ENCODE measurements at regions not wholly inside any gene's neighbourhood (a gene's known extent, or its start where the extent isn't known, plus 50 kb on each side); places are given as distances from the start of the nearest gene placed in this dataset.

DNA sequence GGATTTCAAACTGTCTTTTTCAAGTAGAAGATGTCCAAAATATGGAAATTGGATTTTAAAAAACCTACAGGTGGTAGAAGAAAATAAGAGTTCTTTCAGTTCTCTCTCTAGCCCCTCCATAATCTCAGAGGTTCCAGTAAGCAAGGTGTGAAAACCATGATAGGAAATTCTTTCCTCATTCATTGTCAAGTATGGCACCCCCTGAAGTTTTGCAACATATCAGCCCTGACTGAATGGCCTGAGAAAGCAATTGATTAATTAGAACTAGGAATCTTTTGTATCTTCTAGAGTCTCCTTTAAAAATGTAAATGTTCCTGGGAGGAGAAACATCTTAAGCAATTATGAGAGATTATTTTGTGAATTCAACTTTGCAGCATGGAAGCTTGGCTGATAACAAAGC lies 198.7 kb upstream of the STXBP5 start:
- TF ChIP-seq, protein P1, sequence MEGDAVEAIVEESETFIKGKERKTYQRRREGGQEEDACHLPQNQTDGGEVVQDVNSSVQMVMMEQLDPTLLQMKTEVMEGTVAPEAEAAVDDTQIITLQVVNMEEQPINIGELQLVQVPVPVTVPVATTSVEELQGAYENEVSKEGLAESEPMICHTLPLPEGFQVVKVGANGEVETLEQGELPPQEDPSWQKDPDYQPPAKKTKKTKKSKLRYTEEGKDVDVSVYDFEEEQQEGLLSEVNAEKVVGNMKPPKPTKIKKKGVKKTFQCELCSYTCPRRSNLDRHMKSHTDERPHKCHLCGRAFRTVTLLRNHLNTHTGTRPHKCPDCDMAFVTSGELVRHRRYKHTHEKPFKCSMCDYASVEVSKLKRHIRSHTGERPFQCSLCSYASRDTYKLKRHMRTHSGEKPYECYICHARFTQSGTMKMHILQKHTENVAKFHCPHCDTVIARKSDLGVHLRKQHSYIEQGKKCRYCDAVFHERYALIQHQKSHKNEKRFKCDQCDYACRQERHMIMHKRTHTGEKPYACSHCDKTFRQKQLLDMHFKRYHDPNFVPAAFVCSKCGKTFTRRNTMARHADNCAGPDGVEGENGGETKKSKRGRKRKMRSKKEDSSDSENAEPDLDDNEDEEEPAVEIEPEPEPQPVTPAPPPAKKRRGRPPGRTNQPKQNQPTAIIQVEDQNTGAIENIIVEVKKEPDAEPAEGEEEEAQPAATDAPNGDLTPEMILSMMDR (IDR thresholded peaks at IDR 0.05; ENCODE audit: unreplicated experiment) = peak; percentile 56
- peaks cover 1% of the 10 kb centered on the region for H3K27me3 Mint-ChIP-seq (ENCODE audit: unreplicated experiment)
- H3K36me3 Mint-ChIP-seq (ENCODE audit: low read depth, unreplicated experiment) = no peaks in the 10 kb centered on the region
- no peak for DNase-seq (ENCODE audit: low spot score)
- no peaks in the 10 kb centered on the region for H3K9me3 Mint-ChIP-seq (ENCODE audit: unreplicated experiment)
- no peak overlapping the region for H3K27ac Mint-ChIP-seq (ENCODE audit: unreplicated experiment)
- H3K4me1 Mint-ChIP-seq (ENCODE audit: unreplicated experiment) = peaks cover 3% of the 10 kb centered on the region
- no peak overlapping the region for H3K4me3 Mint-ChIP-seq (ENCODE audit: unreplicated experiment)

DNA sequence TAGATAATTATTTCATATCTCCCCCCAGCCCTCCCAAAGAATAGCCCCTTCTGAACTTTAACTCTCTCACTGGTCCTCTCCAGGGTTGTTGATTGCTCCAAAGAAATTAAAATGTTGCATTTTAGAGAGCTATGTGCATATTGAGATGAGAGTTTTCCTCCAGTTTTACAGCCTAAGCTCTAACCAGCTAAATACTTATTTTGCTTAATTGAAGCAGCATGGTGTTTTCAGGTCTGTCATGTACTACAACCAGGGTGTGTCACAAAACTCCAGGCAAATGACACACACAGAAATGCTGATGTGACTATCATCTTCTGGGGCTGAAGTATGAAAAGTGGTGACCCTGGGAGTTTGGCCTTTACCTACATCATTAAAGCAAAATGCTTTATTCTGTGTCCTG lies 196.8 kb upstream of the STXBP5 start:
- Mint-ChIP-seq H3K27ac (ENCODE audit: unreplicated experiment) (no peak overlapping the region), H3K9me3 (ENCODE audit: unreplicated experiment) (no peaks in the 10 kb centered on the region), H3K4me3 (ENCODE audit: unreplicated experiment) (no peak overlapping the region), H3K36me3 (ENCODE audit: low read depth, unreplicated experiment) (no peaks in the 10 kb centered on the region), H3K4me1 (ENCODE audit: unreplicated experiment) (no peaks in the 10 kb centered on the region), H3K27me3 (ENCODE audit: unreplicated experiment) (peaks cover 1% of the 10 kb centered on the region)
- DNase-seq (ENCODE audit: low spot score) = no peak
- TF ChIP-seq, protein P1 (IDR thresholded peaks at IDR 0.05; ENCODE audit: unreplicated experiment) = no peak

DNA sequence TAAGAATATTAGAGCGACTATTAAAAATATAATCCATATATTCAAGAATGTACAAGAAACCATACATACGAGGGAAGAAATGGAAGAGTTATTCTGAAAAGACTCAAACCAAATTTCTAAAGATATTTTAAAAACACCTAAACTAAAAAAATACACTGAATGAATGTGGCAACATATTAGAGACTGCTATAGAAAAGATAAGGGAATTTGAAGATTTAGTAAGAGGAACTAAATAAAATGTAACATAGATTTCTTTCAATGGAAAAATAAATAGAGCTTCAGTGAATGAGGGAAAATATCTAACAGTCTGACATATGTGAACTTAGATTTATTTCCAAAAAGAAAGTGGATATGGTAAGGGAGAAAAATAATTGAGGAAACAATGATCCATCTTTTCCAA lies 194.9 kb upstream of the STXBP5 start:
- no peak overlapping the region for H3K27ac Mint-ChIP-seq (ENCODE audit: unreplicated experiment)
- H3K27me3 Mint-ChIP-seq (ENCODE audit: unreplicated experiment) = no peaks in the 10 kb centered on the region
- H3K36me3 Mint-ChIP-seq (ENCODE audit: low read depth, unreplicated experiment) = no peaks in the 10 kb centered on the region
- TF ChIP-seq, protein P1 (IDR thresholded peaks at IDR 0.05; ENCODE audit: unreplicated experiment) = no peak
- no peak for DNase-seq (ENCODE audit: low spot score)
- H3K4me1 Mint-ChIP-seq (ENCODE audit: unreplicated experiment) = no peaks in the 10 kb centered on the region
- no peak overlapping the region for H3K4me3 Mint-ChIP-seq (ENCODE audit: unreplicated experiment)
- H3K9me3 Mint-ChIP-seq (ENCODE audit: unreplicated experiment) = no peaks in the 10 kb centered on the region

DNA sequence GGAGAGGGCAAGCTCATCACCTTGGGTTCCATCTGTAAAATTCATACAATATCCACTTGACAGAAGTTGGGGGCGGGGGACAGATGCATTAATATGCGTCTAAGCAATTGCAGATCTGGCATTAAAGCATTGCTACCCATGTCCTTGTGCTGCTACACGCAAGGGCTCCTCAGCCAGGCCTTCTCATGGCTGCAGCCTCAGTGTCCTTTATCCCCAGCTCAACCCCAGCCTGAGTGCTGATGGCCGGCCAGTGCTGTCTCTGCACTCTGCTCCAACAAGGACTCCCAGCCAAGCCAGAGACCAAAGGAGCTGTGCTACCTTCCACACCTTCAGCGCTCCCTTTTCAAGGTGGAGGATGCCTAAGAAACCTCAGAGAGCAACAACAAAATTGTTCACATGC lies 188.5 kb upstream of the STXBP5 start:
- Mint-ChIP-seq H3K4me3 (ENCODE audit: unreplicated experiment) (no peak overlapping the region), H3K27ac (ENCODE audit: unreplicated experiment) (no peak overlapping the region), H3K27me3 (ENCODE audit: unreplicated experiment) (no peaks in the 10 kb centered on the region), H3K36me3 (ENCODE audit: low read depth, unreplicated experiment) (no peaks in the 10 kb centered on the region), H3K4me1 (ENCODE audit: unreplicated experiment) (peaks cover 7% of the 10 kb centered on the region), H3K9me3 (ENCODE audit: unreplicated experiment) (no peaks in the 10 kb centered on the region)
- DNase-seq (ENCODE audit: low spot score) = no peak
- TF ChIP-seq, protein P1 (IDR thresholded peaks at IDR 0.05; ENCODE audit: unreplicated experiment) = no peak

DNA sequence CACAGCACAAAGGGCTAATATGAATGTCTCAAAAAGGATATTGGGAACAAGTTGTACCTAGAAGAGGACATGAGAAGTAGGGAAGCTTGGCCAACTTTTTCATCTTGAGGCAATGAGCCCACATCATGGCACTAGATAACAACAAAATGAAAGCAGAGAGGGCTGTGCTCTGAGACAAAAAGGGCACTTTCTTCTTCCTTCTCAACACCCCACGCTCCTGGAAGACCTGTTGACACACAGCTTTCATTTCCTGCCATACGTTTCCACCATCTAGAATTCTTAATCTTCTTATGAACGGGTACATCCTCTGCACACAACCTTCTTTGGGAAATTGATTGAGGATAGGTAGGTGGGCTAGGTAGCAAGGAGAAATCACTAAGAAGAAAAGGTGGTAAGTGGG lies 187.8 kb upstream of the STXBP5 start:
- no peak for DNase-seq (ENCODE audit: low spot score)
- H3K27ac Mint-ChIP-seq (ENCODE audit: unreplicated experiment) = no peak overlapping the region
- no peaks in the 10 kb centered on the region for H3K36me3 Mint-ChIP-seq (ENCODE audit: low read depth, unreplicated experiment)
- H3K4me3 Mint-ChIP-seq (ENCODE audit: unreplicated experiment) = no peak overlapping the region
- H3K4me1 Mint-ChIP-seq (ENCODE audit: unreplicated experiment) = peaks cover 7% of the 10 kb centered on the region
- TF ChIP-seq, protein P1 (IDR thresholded peaks at IDR 0.05; ENCODE audit: unreplicated experiment) = no peak
- H3K9me3 Mint-ChIP-seq (ENCODE audit: unreplicated experiment) = no peaks in the 10 kb centered on the region
- no peaks in the 10 kb centered on the region for H3K27me3 Mint-ChIP-seq (ENCODE audit: unreplicated experiment)
